Endothelial cell of umbilical vein (primary cell): ENCODE measurements at regions not wholly inside any gene's neighbourhood (a gene's known extent, or its start where the extent isn't known, plus 50 kb on each side); places are given as distances from the start of the nearest gene placed in this dataset.

ENCODE experiments used
- FOS ChIP-seq: IDR thresholded peaks from 2 replicates; pipeline ENCODE4 v1.6.1; 2011; ENCODE audit warnings: mild to moderate bottlenecking, low read length, moderate library complexity, borderline replicate concordance; ENCODE audit not compliant: insufficient read depth
- POLR2AphosphoS5 ChIP-seq: IDR thresholded peaks from 2 replicates; pipeline ENCODE4 v1.6.1; 2012; ENCODE audit warnings: low read depth, mild to moderate bottlenecking, control low read depth, low read length, moderate library complexity; ENCODE audit not compliant: insufficient read depth
- TF ChIP-seq, protein P1 (sequence below), 2 donors: IDR thresholded peaks; 1 replicate in 1 of 2; 2 replicates in 1 of 2; pipeline ENCODE4 v1.5.1; 2011; ENCODE audit warnings: low read length in 2 of 2, mild to moderate bottlenecking in 2 of 2, moderate library complexity in 2 of 2, control low read depth in 1 of 2, inconsistent platforms in 1 of 2, low read depth in 1 of 2; ENCODE audit not compliant: insufficient read depth in 1 of 2; ENCODE audit errors: extremely low read depth in 1 of 2

DNA sequence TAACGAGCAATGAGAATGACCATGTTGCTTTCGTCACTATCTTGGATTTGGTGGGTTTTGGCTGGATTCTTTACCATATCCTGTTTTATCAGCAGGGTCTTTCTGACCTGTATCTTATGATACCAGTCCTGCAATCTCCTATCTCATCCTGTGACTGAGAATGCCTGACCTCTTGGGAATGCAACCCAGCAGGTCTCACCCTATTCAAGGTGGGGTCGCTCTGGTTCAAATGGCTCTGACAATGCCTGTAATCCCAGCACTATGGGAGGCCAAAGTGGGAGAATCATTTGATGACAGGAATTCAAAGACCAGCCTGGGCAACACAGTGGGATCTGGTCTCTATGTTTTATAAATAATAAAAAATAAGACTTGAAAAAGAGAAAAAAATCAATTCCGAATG lies 173.5 kb downstream of the ACTR3 start:
- TF ChIP-seq, protein P1, sequence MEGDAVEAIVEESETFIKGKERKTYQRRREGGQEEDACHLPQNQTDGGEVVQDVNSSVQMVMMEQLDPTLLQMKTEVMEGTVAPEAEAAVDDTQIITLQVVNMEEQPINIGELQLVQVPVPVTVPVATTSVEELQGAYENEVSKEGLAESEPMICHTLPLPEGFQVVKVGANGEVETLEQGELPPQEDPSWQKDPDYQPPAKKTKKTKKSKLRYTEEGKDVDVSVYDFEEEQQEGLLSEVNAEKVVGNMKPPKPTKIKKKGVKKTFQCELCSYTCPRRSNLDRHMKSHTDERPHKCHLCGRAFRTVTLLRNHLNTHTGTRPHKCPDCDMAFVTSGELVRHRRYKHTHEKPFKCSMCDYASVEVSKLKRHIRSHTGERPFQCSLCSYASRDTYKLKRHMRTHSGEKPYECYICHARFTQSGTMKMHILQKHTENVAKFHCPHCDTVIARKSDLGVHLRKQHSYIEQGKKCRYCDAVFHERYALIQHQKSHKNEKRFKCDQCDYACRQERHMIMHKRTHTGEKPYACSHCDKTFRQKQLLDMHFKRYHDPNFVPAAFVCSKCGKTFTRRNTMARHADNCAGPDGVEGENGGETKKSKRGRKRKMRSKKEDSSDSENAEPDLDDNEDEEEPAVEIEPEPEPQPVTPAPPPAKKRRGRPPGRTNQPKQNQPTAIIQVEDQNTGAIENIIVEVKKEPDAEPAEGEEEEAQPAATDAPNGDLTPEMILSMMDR (IDR thresholded peaks at IDR 0.05; ENCODE audit: extremely low read depth in 1 of 2, insufficient read depth in 1 of 2, low read depth in 1 of 2, low read length in 2 of 2) = no peak
- TF ChIP-seq FOS (no peak), POLR2AphosphoS5 (no peak)
